ENCODE measurements at regions not wholly inside any gene's neighbourhood (a gene's known extent, or its start where the extent isn't known, plus 50 kb on each side); places are given as distances from the start of the nearest gene placed in this dataset.
A peak's percentile ranks its signal among the peaks of the same experiment; 100 is the strongest.

DNA sequence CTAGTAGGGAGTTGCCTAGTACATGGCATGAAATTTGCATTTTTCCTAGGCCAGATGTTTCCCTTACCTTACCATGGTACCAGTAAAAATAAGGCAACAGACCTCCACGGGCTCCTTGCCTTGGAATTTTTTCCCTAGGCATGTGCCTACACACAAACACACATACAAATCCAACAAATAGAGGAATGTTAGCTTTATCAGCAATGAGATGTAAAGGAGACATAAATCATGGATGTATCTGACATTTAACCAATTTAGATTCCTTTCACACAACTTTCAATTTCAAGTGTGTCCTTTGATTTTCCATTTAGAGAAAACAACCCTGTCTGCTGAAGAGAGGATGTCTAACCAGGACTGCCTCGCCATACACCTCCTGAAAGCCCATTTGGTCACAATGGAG, 209.7 kb upstream of the SP4 start:
- H3K9ac ChIP-seq (ENCODE audit: low read depth, low read length): no peak overlapping the region
- H3K36me3 ChIP-seq (ENCODE audit: control insufficient read depth, insufficient read depth, low read length): no peaks in the 10 kb centered on the region
- no peaks in the 10 kb centered on the region for H3K27me3 ChIP-seq (ENCODE audit: control insufficient read depth, insufficient read depth, low read length)
- H3K4me1 ChIP-seq (ENCODE audit: control insufficient read depth, insufficient read depth, low read length): no peaks in the 10 kb centered on the region
- no peak overlapping the region for H3K4me3 ChIP-seq (ENCODE audit: low read depth, low read length)
- H3K9me3 ChIP-seq (ENCODE audit: control insufficient read depth, insufficient read depth, low read length): no peaks in the 10 kb centered on the region
- H3K27ac ChIP-seq (ENCODE audit: low read depth, low read length): no peak overlapping the region

DNA sequence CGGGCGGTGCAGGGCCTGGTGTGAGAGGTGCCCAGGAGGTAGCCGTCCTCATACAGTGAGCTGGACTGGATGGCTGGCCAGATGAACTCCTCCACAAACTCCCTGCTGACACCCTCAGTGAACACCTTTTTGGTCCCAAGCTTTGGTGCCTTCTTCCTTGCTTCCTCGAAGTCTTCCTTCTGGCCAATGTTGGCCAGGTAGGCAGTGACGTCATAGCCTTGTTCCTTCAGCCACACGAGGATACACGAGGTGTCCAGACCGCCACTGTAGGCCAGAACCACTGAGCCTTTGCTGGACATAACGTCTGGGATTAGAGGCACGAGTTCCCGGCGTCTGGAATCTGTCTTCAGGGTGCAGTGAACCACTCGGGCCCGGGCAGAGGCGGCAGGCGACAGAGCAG, 206.8 kb upstream of the SP4 start:
- Histone ChIP-seq H3K4me3 (ENCODE audit: low read depth, low read length) (no peak overlapping the region), H3K9me3 (ENCODE audit: control insufficient read depth, insufficient read depth, low read length) (no peaks in the 10 kb centered on the region), H3K9ac (ENCODE audit: low read depth, low read length) (no peak overlapping the region), H3K4me1 (ENCODE audit: control insufficient read depth, insufficient read depth, low read length) (no peaks in the 10 kb centered on the region), H3K27me3 (ENCODE audit: control insufficient read depth, insufficient read depth, low read length) (no peaks in the 10 kb centered on the region), H3K36me3 (ENCODE audit: control insufficient read depth, insufficient read depth, low read length) (no peaks in the 10 kb centered on the region), H3K27ac (ENCODE audit: low read depth, low read length) (no peak overlapping the region)

DNA sequence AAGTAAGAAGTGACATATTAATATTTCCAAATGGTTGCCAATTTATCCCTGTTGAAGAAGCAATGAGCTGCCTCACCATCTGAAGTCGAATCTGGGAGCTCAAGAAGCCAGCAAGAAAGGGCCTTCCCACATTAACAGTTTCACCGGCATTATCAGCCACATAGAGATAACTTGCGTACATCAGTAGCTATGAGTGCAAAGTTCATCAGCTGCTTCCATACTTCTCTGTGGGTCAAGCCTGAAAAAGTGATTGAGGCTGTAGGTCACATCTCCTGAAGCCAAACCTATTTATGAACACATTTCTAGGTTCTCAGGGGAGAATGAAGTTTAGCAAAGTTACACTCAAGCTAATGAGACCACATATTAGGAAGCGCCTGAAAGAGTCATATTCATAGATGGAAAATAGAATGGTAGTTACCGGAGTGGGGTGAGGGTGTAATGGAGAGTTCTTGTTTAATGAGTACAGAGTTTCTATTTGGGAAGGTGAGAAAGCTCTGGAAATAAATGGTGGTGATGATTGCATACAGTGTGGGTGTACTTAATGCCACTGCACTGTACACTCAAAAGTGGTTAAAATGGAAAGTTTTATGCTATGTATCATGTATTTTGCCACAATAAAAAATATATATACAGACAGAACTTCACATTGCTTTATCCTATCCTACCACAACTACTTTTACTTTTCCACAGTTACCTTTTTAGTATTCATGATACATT, 189.3 kb upstream of the SP4 start:
- Histone ChIP-seq H3K27me3 (ENCODE audit: control insufficient read depth, insufficient read depth, low read length) (no peaks in the 10 kb centered on the region), H3K9ac (ENCODE audit: low read depth, low read length) (no peak overlapping the region), H3K27ac (ENCODE audit: low read depth, low read length) (no peak overlapping the region), H3K9me3 (ENCODE audit: control insufficient read depth, insufficient read depth, low read length) (no peaks in the 10 kb centered on the region), H3K4me1 (ENCODE audit: control insufficient read depth, insufficient read depth, low read length) (peaks cover 7% of the 10 kb centered on the region), H3K36me3 (ENCODE audit: control insufficient read depth, insufficient read depth, low read length) (no peaks in the 10 kb centered on the region), H3K4me3 (ENCODE audit: low read depth, low read length) (no peak overlapping the region)

DNA sequence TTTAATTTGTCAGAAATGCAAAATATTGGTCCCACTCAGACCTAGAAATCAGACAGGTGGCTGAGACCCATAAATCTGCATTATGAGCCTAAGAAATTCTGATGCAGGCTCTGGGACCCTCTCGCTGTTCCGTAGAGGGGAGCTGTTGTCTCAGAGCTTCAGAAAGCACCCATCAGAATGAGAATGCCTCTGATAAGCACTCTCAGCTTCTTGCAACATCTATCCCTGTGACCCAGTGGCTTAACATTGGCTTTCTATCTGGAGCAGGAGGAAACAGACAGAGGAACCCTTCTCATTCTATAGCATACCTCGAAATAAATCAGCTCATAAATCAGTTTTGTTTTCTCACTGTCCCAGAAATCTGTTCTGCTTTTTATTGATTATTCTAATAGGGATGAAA, 184.6 kb upstream of the SP4 start:
- H3K36me3 ChIP-seq (ENCODE audit: control insufficient read depth, insufficient read depth, low read length): no peaks in the 10 kb centered on the region
- no peak overlapping the region for H3K9ac ChIP-seq (ENCODE audit: low read depth, low read length)
- peaks cover 12% of the 10 kb centered on the region for H3K4me1 ChIP-seq (ENCODE audit: control insufficient read depth, insufficient read depth, low read length)
- H3K27me3 ChIP-seq (ENCODE audit: control insufficient read depth, insufficient read depth, low read length): no peaks in the 10 kb centered on the region
- H3K9me3 ChIP-seq (ENCODE audit: control insufficient read depth, insufficient read depth, low read length): no peaks in the 10 kb centered on the region
- no peak overlapping the region for H3K27ac ChIP-seq (ENCODE audit: low read depth, low read length)
- H3K4me3 ChIP-seq (ENCODE audit: low read depth, low read length): no peak overlapping the region

DNA sequence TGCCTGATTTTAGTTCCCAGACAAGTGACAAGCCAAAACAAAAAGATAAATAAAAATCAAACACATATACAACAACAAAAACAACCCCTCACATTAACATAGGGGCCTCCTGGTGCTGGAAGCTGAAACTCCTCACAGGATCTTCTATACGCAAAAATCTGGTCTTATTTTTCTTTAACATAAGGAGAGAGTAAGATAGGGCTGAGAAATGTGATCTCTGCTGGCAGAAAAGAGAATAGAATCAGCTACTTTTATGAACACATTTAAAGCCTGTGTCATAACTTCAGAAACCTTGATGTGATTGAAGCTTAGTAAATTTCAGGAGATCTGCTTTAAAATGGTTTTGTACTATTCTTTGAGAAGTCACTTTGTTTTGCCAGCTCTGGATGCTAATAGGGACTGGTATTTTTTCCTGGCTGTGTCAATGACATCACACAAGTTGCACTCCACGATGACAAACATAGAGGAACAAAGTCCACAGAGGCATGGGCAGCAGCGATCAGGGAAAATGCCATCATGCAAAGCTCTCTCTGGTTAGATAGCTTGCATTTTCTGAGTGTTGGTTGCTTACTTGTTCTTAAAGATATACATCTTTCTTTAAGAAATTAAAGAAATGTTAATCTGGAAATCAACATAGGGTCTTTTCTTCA, 176.6 kb upstream of the SP4 start:
- H3K27ac ChIP-seq (ENCODE audit: low read depth, low read length): no peak overlapping the region
- peaks cover 50% of the 10 kb centered on the region for H3K4me1 ChIP-seq (ENCODE audit: control insufficient read depth, insufficient read depth, low read length)
- H3K36me3 ChIP-seq (ENCODE audit: control insufficient read depth, insufficient read depth, low read length): no peaks in the 10 kb centered on the region
- peaks cover 4% of the 10 kb centered on the region; the same call in 1 of the 2 replicates for H3K27me3 ChIP-seq (ENCODE audit: control insufficient read depth, insufficient read depth, low read length)
- H3K9me3 ChIP-seq (ENCODE audit: control insufficient read depth, insufficient read depth, low read length): no peaks in the 10 kb centered on the region
- no peak overlapping the region for H3K9ac ChIP-seq (ENCODE audit: low read depth, low read length)
- no peak overlapping the region for H3K4me3 ChIP-seq (ENCODE audit: low read depth, low read length)

DNA sequence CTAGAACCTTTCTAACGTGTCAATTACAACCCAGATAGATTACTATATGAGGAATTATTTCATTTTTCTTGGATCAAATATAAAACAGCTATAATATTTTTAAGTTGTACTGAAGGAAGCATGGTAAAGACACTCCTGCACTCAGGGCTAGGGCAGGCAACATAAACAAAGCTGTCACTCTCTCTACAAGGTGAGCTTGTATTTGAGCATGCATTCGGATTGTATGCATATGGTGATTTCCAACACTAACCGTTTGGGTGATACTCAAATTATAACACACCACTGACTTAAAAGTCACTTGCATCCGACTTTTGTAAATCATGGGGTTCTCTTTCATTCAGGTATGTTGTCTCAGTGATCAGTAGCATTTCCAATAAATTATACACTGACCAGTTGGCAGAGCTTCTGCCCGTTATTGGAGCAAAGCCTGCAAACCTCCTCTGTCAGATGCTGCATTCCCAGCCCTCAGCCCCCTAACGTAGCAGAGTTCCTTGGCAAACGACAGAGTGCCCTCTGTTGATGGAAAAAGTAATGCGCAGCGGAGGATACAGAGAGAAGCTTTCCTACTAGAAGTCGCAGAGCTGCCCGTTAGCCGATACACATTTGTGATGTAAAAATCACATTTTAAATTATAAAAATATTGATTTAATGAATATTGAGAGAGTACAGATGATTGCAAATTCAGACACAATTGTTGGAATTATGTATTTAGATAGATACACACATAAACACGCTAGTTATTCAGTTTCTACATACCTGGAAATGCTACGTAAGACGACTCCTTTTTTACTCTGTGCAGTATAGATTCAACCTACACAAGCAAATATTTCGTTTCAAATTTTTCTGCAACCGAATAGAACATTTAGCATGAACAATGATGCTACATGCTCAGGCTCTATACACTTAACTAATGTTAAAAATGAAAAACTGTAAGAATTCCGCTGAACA, 173.9 kb upstream of the SP4 start:
- Histone ChIP-seq H3K9ac (ENCODE audit: low read depth, low read length) (no peak overlapping the region), H3K36me3 (ENCODE audit: control insufficient read depth, insufficient read depth, low read length) (no peaks in the 10 kb centered on the region), H3K27me3 (ENCODE audit: control insufficient read depth, insufficient read depth, low read length) (peaks cover 4% of the 10 kb centered on the region; the same call in 1 of the 2 replicates), H3K9me3 (ENCODE audit: control insufficient read depth, insufficient read depth, low read length) (no peaks in the 10 kb centered on the region), H3K27ac (ENCODE audit: low read depth, low read length) (peak overlapping the region; percentile 62), H3K4me1 (ENCODE audit: control insufficient read depth, insufficient read depth, low read length) (peaks cover 50% of the 10 kb centered on the region), H3K4me3 (ENCODE audit: low read depth, low read length) (peak overlapping the region; percentile 57)

DNA sequence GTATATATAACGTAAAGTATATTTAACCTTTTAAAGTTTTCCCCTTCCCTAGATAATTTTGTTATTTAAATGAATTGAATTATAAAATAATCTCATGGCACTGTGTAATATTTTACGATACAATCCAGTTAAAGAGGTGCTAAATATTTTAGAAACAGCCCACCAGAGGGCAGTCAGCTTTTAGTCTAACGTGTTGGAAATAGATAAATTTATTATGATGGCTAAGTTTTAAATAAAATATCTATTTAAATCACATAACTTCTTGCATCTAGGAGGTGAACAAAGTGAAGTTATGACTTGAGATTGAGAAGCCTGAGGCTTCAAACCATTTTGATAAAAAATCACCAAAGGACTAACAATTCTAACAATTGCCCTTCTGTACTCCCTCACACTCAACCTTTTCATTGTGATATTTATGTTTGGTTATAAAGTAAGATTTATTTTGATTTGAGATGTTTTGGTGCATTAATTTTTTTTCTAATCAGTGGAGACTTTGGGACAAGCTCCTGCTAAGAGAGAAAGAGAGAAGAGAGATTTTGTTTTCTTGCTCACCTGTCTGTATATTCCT, 171.5 kb upstream of the SP4 start:
- Histone ChIP-seq H3K36me3 (ENCODE audit: control insufficient read depth, insufficient read depth, low read length) (no peaks in the 10 kb centered on the region), H3K9me3 (ENCODE audit: control insufficient read depth, insufficient read depth, low read length) (no peaks in the 10 kb centered on the region), H3K27me3 (ENCODE audit: control insufficient read depth, insufficient read depth, low read length) (peaks cover 4% of the 10 kb centered on the region; the same call in 1 of the 2 replicates), H3K27ac (ENCODE audit: low read depth, low read length) (no peak overlapping the region), H3K4me3 (ENCODE audit: low read depth, low read length) (no peak overlapping the region), H3K9ac (ENCODE audit: low read depth, low read length) (no peak overlapping the region), H3K4me1 (ENCODE audit: control insufficient read depth, insufficient read depth, low read length) (peaks cover 45% of the 10 kb centered on the region)

DNA sequence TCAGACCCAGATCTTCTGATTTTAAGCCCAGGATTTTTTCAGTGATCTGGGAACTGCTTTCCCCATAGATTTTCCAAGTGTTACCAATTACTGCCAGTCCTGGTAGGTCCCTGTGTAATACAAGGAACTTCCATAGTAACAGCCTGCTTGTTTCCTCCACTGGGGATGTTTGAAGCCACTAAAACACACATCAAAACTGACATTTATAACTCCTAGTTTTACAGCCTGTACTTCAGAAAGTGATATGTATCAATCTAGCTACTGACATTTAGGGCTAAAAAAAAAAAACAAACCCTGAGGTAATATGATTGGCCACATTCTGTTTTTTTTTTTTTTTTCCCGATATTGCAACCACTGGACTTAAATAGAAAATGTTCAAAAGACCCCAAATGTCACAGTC, 166.9 kb upstream of the SP4 start:
- peaks cover 26% of the 10 kb centered on the region for H3K4me1 ChIP-seq (ENCODE audit: control insufficient read depth, insufficient read depth, low read length)
- no peak overlapping the region for H3K27ac ChIP-seq (ENCODE audit: low read depth, low read length)
- no peak overlapping the region for H3K9ac ChIP-seq (ENCODE audit: low read depth, low read length)
- H3K4me3 ChIP-seq (ENCODE audit: low read depth, low read length): no peak overlapping the region
- H3K36me3 ChIP-seq (ENCODE audit: control insufficient read depth, insufficient read depth, low read length): no peaks in the 10 kb centered on the region
- no peaks in the 10 kb centered on the region for H3K9me3 ChIP-seq (ENCODE audit: control insufficient read depth, insufficient read depth, low read length)
- no peaks in the 10 kb centered on the region for H3K27me3 ChIP-seq (ENCODE audit: control insufficient read depth, insufficient read depth, low read length)

DNA sequence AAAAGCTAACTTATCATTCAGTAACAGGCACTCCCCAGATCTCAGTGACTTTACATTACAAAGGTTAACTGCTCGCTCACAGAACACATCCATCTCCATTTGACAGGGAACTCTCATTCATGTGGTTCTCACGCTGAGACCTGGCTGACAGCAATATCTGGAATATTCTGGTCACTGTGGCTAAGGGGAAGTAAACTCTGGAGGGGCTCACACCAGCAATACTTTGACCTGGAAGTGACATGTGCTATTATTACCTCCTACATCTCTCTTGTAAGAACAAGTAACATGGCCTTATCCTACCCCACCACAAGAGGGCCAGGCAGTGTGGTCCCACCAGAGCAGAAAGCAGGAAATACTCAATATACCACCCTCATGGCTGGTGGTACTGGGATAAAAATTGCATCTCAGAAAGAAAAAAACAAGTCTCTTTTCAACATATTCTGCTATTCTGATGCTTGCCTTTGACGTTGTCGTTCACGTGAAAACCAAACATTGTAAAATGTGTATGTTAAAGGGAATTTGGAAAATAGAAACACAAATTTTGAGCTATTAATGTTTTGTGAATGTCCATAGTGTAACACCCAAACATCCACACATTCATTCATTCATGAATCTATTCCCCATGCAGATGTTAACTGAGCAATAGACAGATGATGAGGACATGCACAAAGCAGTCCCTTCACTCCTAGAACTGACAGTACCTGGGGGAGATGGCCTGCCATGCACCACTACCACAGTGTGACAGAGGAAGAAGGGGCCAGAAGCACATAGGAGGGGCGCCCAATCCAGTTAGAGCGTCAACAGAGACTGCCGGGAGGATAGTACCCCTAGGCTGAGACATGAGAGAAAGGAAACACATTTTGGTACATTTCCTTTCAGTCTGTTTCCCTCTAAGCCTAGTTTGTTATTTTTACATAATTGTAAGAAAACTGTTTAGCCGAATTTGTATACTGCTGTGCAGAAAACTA, 166.0 kb upstream of the SP4 start:
- Histone ChIP-seq H3K4me1 (ENCODE audit: control insufficient read depth, insufficient read depth, low read length) (peaks cover 24% of the 10 kb centered on the region), H3K27ac (ENCODE audit: low read depth, low read length) (peak overlapping the region; percentile 21), H3K27me3 (ENCODE audit: control insufficient read depth, insufficient read depth, low read length) (no peaks in the 10 kb centered on the region), H3K4me3 (ENCODE audit: low read depth, low read length) (no peak overlapping the region), H3K36me3 (ENCODE audit: control insufficient read depth, insufficient read depth, low read length) (no peaks in the 10 kb centered on the region), H3K9me3 (ENCODE audit: control insufficient read depth, insufficient read depth, low read length) (no peaks in the 10 kb centered on the region), H3K9ac (ENCODE audit: low read depth, low read length) (no peak overlapping the region)

DNA sequence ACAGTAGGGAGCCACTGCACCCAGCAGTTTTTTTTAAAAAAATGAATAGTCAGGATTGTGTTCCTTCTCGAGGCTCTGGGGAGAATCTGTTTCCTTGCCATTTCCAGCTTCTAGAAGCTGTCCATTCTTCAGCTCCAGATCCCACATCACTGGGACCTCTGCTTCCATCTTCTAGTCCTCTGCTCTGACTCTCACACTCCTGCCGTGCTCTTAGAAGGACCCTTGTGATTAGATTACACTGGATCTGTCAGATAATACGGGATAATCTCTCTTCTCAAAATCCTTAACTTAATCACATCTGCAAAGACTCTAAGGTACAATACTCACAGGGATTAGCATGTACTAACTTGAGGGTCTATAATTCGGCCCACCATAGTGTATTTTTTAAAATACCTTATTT, 158.9 kb upstream of the SP4 start:
- no peak overlapping the region for H3K9ac ChIP-seq (ENCODE audit: low read depth, low read length)
- no peak overlapping the region for H3K4me3 ChIP-seq (ENCODE audit: low read depth, low read length)
- H3K36me3 ChIP-seq (ENCODE audit: control insufficient read depth, insufficient read depth, low read length): no peaks in the 10 kb centered on the region
- no peaks in the 10 kb centered on the region for H3K4me1 ChIP-seq (ENCODE audit: control insufficient read depth, insufficient read depth, low read length)
- H3K9me3 ChIP-seq (ENCODE audit: control insufficient read depth, insufficient read depth, low read length): no peaks in the 10 kb centered on the region
- H3K27me3 ChIP-seq (ENCODE audit: control insufficient read depth, insufficient read depth, low read length): no peaks in the 10 kb centered on the region
- no peak overlapping the region for H3K27ac ChIP-seq (ENCODE audit: low read depth, low read length)

All from HUES48 (cell line).